CD4-positive, alpha-beta T cell treated with Interleukin-17A for 1 hour (primary cell): ENCODE measurements at regions not wholly inside any gene's neighbourhood (a gene's known extent, or its start where the extent isn't known, plus 50 kb on each side); places are given as distances from the start of the nearest gene placed in this dataset.
A peak's percentile ranks its signal among the peaks of the same experiment; 100 is the strongest.

Experiments
- DNase-seq: peaks from one replicate; pipeline ENCODE4 v3.0.0-alpha.2; 2020

- no peak for DNase-seq
Measured at GRCh38 chr2:30310371-30310770, 79.0 kb downstream of the LBH start.

GRCh38 chr2:30310955-30311354 lies 79.6 kb downstream of the LBH start:
- no peak for DNase-seq

- DNase-seq: no peak
Measured at GRCh38 chr2:30311711-30312110, 80.4 kb downstream of the LBH start.

GRCh38 chr2:30312916-30313315 lies 81.6 kb downstream of the LBH start:
- no peak for DNase-seq

- no peak for DNase-seq
Measured at GRCh38 chr2:30314981-30315380, 83.6 kb downstream of the LBH start.

GRCh38 chr2:30315391-30316063 lies 84.2 kb downstream of the LBH start:
- peak; percentile 59 for DNase-seq

- no peak for DNase-seq
Measured at GRCh38 chr2:30316408-30316807, 85.1 kb downstream of the LBH start.

GRCh38 chr2:30318987-30319782 lies 87.9 kb downstream of the LBH start:
- DNase-seq: no peak

GRCh38 chr2:30321466-30321865 lies 90.1 kb downstream of the LBH start:
- DNase-seq: no peak

GRCh38 chr2:30323499-30323898 lies 92.2 kb downstream of the LBH start:
- no peak for DNase-seq

- DNase-seq: no peak
Measured at GRCh38 chr2:30324245-30324908, 93.0 kb downstream of the LBH start.

GRCh38 chr2:30325600-30326328 lies 94.4 kb downstream of the LBH start:
- no peak for DNase-seq

GRCh38 chr2:30326497-30326896 lies 95.2 kb downstream of the LBH start:
- no peak for DNase-seq

- DNase-seq: no peak
Measured at GRCh38 chr2:30331038-30331437, 99.7 kb downstream of the LBH start.

GRCh38 chr2:30331869-30332268 lies 100.5 kb downstream of the LBH start:
- DNase-seq: no peak

- DNase-seq: peak; percentile 30
Measured at GRCh38 chr2:30332791-30333453, 101.6 kb downstream of the LBH start.

- DNase-seq: peak; percentile 28
Measured at GRCh38 chr2:30334762-30335363, 103.5 kb downstream of the LBH start.

GRCh38 chr2:30336084-30336483 lies 104.8 kb downstream of the LBH start:
- DNase-seq: no peak

GRCh38 chr2:30336978-30337841 lies 105.9 kb downstream of the LBH start:
- DNase-seq: peak; percentile 72

- no peak for DNase-seq
Measured at GRCh38 chr2:30338475-30338874, 107.1 kb downstream of the LBH start.

GRCh38 chr2:30339071-30339470 lies 107.7 kb downstream of the LBH start:
- DNase-seq: no peak
